HPDE6-E6E7 (cell line): ENCODE measurements at regions not wholly inside any gene's neighbourhood (a gene's known extent, or its start where the extent isn't known, plus 50 kb on each side); places are given as distances from the start of the nearest gene placed in this dataset.
"Not testable (repeated sequence)": the region's sequence is repeated elsewhere in the genome, so short reads cannot be mapped to it uniquely, and the experiment has no call there.

Experiments used
- DNase-seq: peaks from one replicate; pipeline ENCODE4 v3.0.0; 2011; ENCODE audit warnings: missing footprints; ENCODE audit errors: extremely low spot score

DNA sequence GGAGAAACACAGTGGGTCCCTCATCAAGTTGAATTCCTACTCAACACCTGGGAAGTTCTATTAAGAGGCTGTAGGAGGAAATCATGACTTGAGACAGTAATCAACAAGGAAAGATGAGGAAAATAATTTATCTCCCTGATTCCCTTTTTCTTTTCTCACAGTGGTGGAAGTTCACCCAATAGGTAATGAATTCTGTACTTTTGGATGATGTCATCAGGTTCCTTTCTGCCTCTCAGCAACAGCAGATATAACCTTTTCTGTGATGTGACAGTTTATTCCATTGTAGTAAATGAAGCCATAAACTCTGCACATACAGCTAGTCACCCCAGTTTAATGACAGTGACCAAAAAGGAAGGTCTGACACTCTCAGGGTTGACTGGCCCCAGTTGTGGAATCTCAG is 1265.0 kb downstream of the NXPH1 start:
- no peak for DNase-seq

DNA sequence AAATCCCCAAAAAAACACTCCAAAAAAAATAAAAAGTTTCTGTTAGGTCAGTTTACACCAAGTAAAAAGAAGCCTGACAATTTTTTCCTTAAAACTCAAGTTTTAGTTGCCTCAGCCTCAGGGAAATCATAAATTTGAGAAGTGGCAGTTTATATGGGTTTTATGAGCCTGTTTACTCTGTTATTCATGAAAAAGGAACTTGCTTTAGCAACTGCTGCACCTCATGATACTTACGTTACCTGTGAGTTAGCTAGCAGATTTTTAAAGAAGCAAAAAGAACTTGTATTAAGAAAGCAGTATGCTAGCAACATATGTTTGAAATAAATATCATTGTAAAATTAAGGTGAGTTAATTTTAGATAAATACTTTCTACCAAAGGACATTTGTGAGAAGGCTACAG is 1264.5 kb upstream of the PHF14 start:
- no peak for DNase-seq

- DNase-seq = no peak
Measured at GRCh38 chr7:9711259-9711918, 1262.3 kb upstream of the PHF14 start.

DNA sequence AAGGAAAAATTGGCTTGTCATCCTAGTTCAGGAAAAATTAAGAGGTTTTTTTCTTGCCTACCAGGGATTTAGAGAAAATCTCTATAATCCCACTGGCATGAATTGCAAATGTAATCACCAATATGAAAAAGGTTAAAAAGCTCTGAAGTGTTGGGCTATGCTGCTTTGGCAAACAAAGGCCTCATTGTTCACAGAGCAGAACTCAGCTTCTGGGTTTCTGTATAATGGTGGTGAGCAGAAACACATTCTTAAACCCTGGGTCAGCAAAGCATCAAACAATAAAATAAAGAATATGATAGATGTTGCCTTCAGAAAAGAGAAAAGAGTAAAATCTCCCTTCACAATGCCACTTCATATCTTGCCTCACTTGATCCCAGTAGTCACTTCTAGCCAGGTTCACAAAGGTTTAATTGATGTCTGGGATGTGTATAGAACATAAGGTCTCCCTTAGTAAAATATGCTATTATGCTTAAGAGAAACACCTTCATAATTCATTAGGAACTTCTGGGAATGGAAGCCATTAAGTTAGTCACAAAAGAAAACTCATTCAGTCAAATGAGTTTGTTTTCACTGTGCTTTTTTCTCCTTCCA is 1255.5 kb upstream of the PHF14 start:
- no peak for DNase-seq

DNA sequence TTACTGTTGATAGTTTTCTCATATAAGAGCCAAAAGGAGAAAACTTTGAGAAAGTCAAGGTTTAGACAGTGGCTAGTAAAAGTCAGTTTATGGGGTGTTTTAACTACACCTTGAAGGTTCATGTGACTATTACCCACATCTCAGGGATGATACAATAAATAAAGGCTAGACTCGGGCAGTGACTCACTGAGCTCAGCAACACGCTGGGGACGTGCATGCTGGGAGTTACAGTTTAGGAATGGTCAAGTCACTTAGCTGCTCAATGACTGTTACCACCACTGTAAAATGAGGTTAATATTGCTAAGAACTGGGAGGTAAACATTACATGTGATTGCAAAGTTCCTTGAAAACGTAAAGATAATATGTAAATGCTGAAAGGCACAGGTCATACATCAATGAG is 1254.4 kb upstream of the PHF14 start:
- DNase-seq = no peak

- no peak for DNase-seq
Measured at GRCh38 chr7:9719721-9720120, 1254.0 kb upstream of the PHF14 start.

- not testable (repeated sequence) for DNase-seq
Measured at GRCh38 chr7:9725940-9726663, 1247.6 kb upstream of the PHF14 start.

GRCh38 chr7:9726811-9727210 is 1246.9 kb upstream of the PHF14 start:
- DNase-seq = not testable (repeated sequence)

GRCh38 chr7:9727467-9727869 is 1246.2 kb upstream of the PHF14 start:
- not testable (repeated sequence) for DNase-seq

GRCh38 chr7:9728014-9728657 is 1245.5 kb upstream of the PHF14 start:
- DNase-seq = not testable (repeated sequence)

- no peak for DNase-seq
Measured at GRCh38 chr7:9752033-9752432, 1221.6 kb upstream of the PHF14 start.

DNA sequence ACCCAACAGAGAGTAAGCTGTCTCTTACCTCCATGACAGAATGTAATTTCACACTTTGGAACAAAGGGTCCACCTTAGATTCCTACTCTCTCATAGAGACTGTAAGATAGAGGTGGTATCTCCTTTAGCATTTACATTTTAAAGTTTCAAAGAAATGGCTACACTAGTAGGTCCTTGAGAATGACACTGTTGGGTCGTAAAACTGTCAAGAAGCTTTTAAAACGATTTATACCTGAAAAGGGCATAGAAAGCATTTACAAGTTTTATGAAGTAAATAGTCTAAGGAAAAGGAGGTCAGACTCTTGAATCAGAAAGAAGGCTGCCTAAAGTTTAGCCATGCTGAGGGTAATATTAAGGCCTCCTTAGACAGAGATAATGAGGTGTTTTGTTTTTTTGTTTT is 1212.4 kb upstream of the PHF14 start:
- DNase-seq = no peak

GRCh38 chr7:9776900-9777299 is 1196.8 kb upstream of the PHF14 start:
- no peak for DNase-seq

DNA sequence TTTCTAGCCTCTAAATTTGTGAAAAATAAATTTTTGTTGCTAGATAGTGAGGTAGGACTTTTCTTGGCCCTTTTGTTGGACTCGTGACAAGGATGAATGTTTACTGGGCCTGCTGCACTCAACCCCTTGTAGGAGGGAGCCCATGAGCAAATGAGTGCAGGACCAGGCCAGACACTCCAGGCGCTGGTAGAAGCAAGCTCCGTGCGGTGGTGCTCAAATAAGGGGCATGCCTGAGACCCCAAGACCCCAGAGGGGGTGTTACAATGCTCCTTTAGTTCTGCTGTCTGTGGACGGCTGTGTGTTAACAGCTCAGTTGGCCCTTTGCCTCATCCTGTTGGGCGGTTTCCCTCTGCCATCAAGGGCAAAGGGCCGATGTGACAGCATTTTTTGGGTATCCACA is 1195.3 kb upstream of the PHF14 start:
- no peak for DNase-seq

- no peak for DNase-seq
Measured at GRCh38 chr7:9781710-9782109, 1192.0 kb upstream of the PHF14 start.

DNA sequence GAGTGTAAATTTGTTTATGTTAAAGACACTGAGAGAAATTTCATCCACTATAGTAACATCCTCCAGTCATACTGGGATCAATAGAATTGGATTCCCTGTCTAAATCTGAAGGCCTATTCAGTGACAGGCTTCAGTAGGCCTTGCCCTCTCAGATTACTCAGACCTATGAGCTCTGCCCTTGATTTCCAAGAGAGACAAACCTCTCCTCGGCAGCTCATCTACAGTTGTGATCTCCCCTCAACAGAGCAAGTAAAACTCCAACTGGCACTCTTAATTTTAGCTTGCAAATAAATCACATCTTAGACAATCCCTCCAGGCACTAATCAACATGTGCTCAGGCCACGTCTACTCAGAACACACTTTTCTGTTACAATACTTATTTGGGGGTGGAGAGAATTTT is 1191.4 kb upstream of the PHF14 start:
- DNase-seq = no peak

DNA sequence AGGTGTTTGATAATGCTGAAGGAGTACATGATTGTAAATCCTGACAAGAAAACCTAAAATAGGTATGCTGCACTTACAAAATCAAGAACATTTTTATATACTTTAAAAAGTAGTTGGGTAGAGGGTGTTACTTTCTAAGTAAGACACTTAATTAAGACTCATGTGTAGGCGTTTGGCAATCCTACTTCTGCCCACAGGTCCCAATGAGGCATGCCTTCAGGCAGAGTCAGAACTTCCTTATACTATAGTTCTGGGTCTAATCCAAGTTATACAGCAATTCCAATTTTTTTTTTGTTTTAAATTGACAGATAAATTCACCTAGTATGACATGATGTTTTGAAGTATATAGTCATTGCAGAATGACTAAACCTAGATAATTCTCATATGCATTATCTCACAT is 1188.5 kb upstream of the PHF14 start:
- DNase-seq = no peak

- no peak for DNase-seq
Measured at GRCh38 chr7:9796241-9796640, 1177.4 kb upstream of the PHF14 start.

DNA sequence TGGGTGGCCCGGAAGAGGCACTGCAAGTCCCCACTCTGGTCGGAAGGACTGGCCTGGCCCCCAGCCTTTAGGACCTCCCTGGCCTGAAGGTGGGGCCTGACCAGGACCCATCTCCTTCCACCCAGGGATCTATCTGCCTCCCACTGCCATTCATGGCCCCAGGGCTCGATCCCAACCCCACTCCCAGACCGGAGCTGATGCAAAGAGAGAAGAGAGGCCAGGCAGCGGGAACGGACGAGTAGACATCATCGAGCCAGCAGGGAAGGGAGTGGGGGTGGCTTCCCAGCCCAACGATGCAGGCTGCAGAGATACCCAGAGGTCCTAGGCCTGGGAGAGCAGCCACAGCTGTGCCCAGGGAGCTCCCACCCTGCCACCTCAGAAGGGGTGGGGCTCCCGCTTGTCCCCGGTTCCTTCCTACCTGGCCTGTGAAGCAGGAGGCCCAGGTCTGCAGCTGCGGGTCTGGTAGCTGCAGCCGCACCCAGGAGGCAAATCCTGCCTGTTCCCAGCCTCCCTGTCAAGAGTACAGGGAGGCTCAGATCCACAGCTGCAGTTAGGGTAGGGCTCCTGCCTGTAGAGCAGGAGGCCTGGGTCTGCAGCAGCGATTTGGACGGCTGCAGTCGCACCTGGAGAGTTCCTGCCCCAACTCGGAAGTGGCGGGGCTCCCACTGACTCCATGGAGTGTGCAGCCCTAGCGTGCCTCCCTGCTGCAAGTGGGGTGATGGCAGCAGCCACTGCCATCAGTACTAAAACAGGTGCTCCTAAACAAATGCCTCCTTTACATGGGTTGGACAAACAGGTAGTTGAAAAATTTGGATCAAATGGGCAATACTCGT is 1151.0 kb upstream of the PHF14 start:
- DNase-seq = no peak

- peak; percentile 12 for DNase-seq
Measured at GRCh38 chr7:9835199-9835598, 1138.5 kb upstream of the PHF14 start.

GRCh38 chr7:9836671-9837070 is 1137.0 kb upstream of the PHF14 start:
- DNase-seq = no peak

- DNase-seq = no peak
Measured at GRCh38 chr7:9842301-9842700, 1131.4 kb upstream of the PHF14 start.
